Motor neuron (in vitro differentiated cells): ENCODE measurements at regions not wholly inside any gene's neighbourhood (a gene's known extent, or its start where the extent isn't known, plus 50 kb on each side); places are given as distances from the start of the nearest gene placed in this dataset.
A peak's percentile ranks its signal among the peaks of the same experiment; 100 is the strongest.
"Not testable (repeated sequence)": the region's sequence is repeated elsewhere in the genome, so short reads cannot be mapped to it uniquely, and the experiment has no call there.

ENCODE experiments used
- ATAC-seq, 8 experiments: fragments of 200-7000 bp; cut with Tn5 transposase; replicated peaks in 6 of 8; 2 replicates each; pipeline ENCODE4 v1.8.0; 2021; ENCODE audit warnings: mild to moderate bottlenecking in 8 of 8, moderate library complexity in 8 of 8
- H3K27ac ChIP-seq, 2 donors: fragments of 250-450 bp; sonication (Bioruptor Pico); 2 replicates each; pipeline ENCODE4 v1.9.0; 2021; ENCODE audit warnings: antibody characterized with exemption in 2 of 2, mild to moderate bottlenecking in 2 of 2, moderate library complexity in 1 of 2
- H3K4me1 ChIP-seq, 2 donors: fragments of 250-450 bp; sonication (Bioruptor Pico); replicated peaks in 1 of 2; 2 replicates each; pipeline ENCODE4 v1.6.1; 2021; ENCODE audit warnings: antibody characterized with exemption in 2 of 2, mild to moderate bottlenecking in 2 of 2, moderate library complexity in 1 of 2
- H3K4me3 ChIP-seq, 5 donors: fragments of 250-450 bp; sonication (Bioruptor Pico); 2 replicates each; pipeline ENCODE4 v1.9.0; 2021; ENCODE audit warnings: antibody characterized with exemption in 5 of 5, mild to moderate bottlenecking in 5 of 5, moderate library complexity in 4 of 5
- WGBS, 10 experiments: fragments of 450-650 bp; shearing (Covaris generic); methylation state at CpG; one replicate each; pipeline ENCODE4 v1.0.0; 2022; 5-methylcytosine and 5-hydroxymethylcytosine counted together
- in situ Hi-C, 9 experiments: fragments of 400-800 bp; cut with MboI; loops; one replicate each; pipeline ENCODE4 v1.15.0; 2021; ENCODE audit warnings: low sequenced_read_pairs in 9 of 9, low pct_unique_long_range_greater_than_20kb in 2 of 9; ENCODE audit not compliant: unreplicated experiment in 9 of 9

GRCh38 chr13:63773476-63773875, 2357.8 kb upstream of the PCDH20 start:
- ATAC-seq = peak in 1 of 8 experiments; percentile 24
- in situ Hi-C loops = no loop called here
- no peaks in the 10 kb centered on the region for H3K4me1 ChIP-seq
- H3K4me3 ChIP-seq = no peak overlapping the region
- no peak overlapping the region for H3K27ac ChIP-seq
- WGBS, 10 experiments = 0 to 94% (median 71%) methylated on average over 1 to 3 of the region's 3 CpGs; no CpG with 5 or more reads in 1 of the 10 experiments

DNA sequence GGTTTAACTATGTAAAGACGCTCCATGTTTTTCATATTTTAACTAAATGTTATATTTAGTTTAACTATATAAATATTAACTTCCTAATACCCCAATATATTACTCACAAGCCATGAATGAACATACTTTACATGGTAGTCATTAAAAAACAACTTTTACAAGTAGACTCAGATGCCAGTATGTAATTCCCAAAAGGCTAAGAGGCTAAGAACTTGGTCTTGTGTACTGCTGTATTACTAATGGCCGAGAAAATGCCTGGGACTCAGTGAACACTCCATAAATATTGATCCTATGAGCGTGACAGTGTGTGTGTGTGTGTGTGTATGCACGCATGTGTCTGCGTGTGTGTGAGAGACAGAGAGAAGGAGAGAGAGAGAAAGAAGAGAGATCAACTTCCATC, 2342.0 kb upstream of the PCDH20 start:
- ATAC-seq, in situ Hi-C loops, H3K4me1 ChIP-seq, H3K27ac ChIP-seq, H3K4me3 ChIP-seq: not testable (repeated sequence)
- no CpG with 5 or more reads among the region's 5 CpGs for WGBS, 10 experiments

GRCh38 chr13:63749857-63750256, 2334.2 kb upstream of the PCDH20 start:
- in situ Hi-C loops, H3K4me1 ChIP-seq, H3K27ac ChIP-seq, H3K4me3 ChIP-seq: not testable (repeated sequence)
- ATAC-seq = peak in 2 of 8 experiments; percentile 71 to 86
- no CpG with 5 or more reads among the region's 2 CpGs for WGBS, 10 experiments

GRCh38 chr13:63741814-63742101, 2326.1 kb upstream of the PCDH20 start:
- WGBS, 10 experiments = no CpG with 5 or more reads among the region's 19 CpGs
- H3K27ac ChIP-seq, H3K4me3 ChIP-seq, H3K4me1 ChIP-seq, ATAC-seq, in situ Hi-C loops: not testable (repeated sequence)

GRCh38 chr13:63741029-63741813, 2325.6 kb upstream of the PCDH20 start:
- ATAC-seq = no peak
- no CpG with 5 or more reads among the region's 36 CpGs for WGBS, 10 experiments
- Histone ChIP-seq H3K4me3 (no peak overlapping the region), H3K27ac (no peak overlapping the region), H3K4me1 (no peaks in the 10 kb centered on the region)
- in situ Hi-C loops = no loop called here

GRCh38 chr13:63739112-63739735, 2323.6 kb upstream of the PCDH20 start:
- ATAC-seq, H3K27ac ChIP-seq, H3K4me3 ChIP-seq, in situ Hi-C loops, H3K4me1 ChIP-seq: not testable (repeated sequence)
- no CpG with 5 or more reads among the region's 23 CpGs for WGBS, 10 experiments

- 64 to 100% (median 92%) methylated on average over 1 to 6 of the region's 19 CpGs; no CpG with 5 or more reads in 1 of the 10 experiments for WGBS, 10 experiments
- in situ Hi-C loops = no loop called here
- Histone ChIP-seq H3K4me3 (no peak overlapping the region), H3K27ac (no peak overlapping the region), H3K4me1 (no peaks in the 10 kb centered on the region)
- no peak for ATAC-seq
Measured at GRCh38 chr13:63737418-63737817, 2321.8 kb upstream of the PCDH20 start.

GRCh38 chr13:63731896-63732295, 2316.2 kb upstream of the PCDH20 start:
- H3K4me3 ChIP-seq = no peak overlapping the region
- H3K4me1 ChIP-seq = no peaks in the 10 kb centered on the region
- in situ Hi-C loops = no loop called here
- H3K27ac ChIP-seq = no peak overlapping the region
- no peak for ATAC-seq
- 0 to 100% (median 75%) methylated on average over 1 to 3 of the region's 3 CpGs; no CpG with 5 or more reads in 1 of the 10 experiments for WGBS, 10 experiments

- ATAC-seq, in situ Hi-C loops, H3K4me1 ChIP-seq, H3K4me3 ChIP-seq, H3K27ac ChIP-seq: not testable (repeated sequence)
- WGBS, 10 experiments = 48 to 100% (median 86%) methylated on average over 1 to 2 of the region's 2 CpGs; no CpG with 5 or more reads in 1 of the 10 experiments
Measured at GRCh38 chr13:63712159-63712558, 2296.5 kb upstream of the PCDH20 start.

GRCh38 chr13:63706751-63707150, 2291.1 kb upstream of the PCDH20 start:
- in situ Hi-C loops = no loop called here
- no peak for ATAC-seq
- 8 to 83% (median 47%) methylated on average over 1 to 2 of the region's 2 CpGs for WGBS, 10 experiments
- H3K4me1 ChIP-seq = no peaks in the 10 kb centered on the region
- H3K27ac ChIP-seq = no peak overlapping the region
- H3K4me3 ChIP-seq = no peak overlapping the region

DNA sequence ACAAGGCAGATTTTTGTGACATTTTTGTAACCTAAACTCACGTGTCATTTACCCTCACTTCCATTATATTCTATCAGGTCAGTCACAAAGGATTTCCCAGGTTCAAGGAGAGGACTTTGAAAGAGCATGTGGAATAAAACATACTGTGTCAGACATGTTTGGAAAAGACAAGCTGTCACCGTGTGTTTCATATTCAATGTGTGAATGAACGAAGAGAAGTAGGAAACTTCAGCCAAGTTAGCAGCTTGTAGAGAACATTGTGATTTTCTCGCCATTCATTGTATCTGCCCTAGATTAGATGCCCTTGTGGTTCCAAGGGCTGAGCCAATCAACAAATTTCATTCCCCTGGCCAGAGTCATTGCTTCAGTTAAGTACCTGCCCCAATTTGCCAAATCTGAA, 2288.9 kb upstream of the PCDH20 start:
- no peak overlapping the region for H3K27ac ChIP-seq
- ATAC-seq = no peak
- no peak overlapping the region for H3K4me3 ChIP-seq
- in situ Hi-C loops = no loop called here
- no peaks in the 10 kb centered on the region for H3K4me1 ChIP-seq
- 0 to 100% (median 89%) methylated on average over 1 to 4 of the region's 4 CpGs; no CpG with 5 or more reads in 1 of the 10 experiments for WGBS, 10 experiments

DNA sequence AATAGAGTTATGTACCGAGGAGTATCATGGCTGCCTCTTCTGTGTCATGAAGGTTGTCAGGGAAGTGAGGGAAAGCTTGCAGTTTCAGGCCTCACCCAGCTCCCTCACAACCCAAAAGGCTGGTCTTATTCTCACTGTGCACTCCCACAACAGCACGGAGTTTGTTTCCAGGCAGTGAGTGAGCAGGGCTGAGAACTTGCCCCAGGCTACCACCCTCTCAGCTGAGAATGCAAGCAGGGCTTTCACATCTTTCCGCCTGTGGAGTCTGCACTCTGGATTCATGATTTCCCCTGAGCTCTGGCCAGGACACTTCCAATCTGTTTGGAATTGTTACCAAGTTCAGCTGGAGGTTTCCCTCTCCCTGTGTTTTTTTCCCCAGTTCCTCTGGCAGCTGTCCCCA, 2284.7 kb upstream of the PCDH20 start:
- H3K4me1 ChIP-seq = no peaks in the 10 kb centered on the region
- no peak overlapping the region for H3K4me3 ChIP-seq
- in situ Hi-C loops = no loop called here
- 83 to 100% (median 94%) methylated on average over 2 of the region's 3 CpGs; no CpG with 5 or more reads in 7 of the 10 experiments for WGBS, 10 experiments
- H3K27ac ChIP-seq = no peak overlapping the region
- peak in 3 of 8 experiments; percentile 19 to 93 (median 81) for ATAC-seq

- no peaks in the 10 kb centered on the region for H3K4me1 ChIP-seq
- ATAC-seq = no peak
- no peak overlapping the region for H3K27ac ChIP-seq
- no peak overlapping the region for H3K4me3 ChIP-seq
- 57 to 100% (median 100%) methylated on average over 2 of the region's 5 CpGs; no CpG with 5 or more reads in 6 of the 10 experiments for WGBS, 10 experiments
- in situ Hi-C loops = no loop called here
Measured at GRCh38 chr13:63699948-63700347, 2284.3 kb upstream of the PCDH20 start.

GRCh38 chr13:63696055-63696454, 2280.4 kb upstream of the PCDH20 start:
- H3K4me1 ChIP-seq = no peaks in the 10 kb centered on the region
- H3K27ac ChIP-seq = no peak overlapping the region
- peak in 1 of 8 experiments; percentile 53 for ATAC-seq
- in situ Hi-C loops = no loop called here
- no peak overlapping the region for H3K4me3 ChIP-seq
